CD1c-positive myeloid dendritic cell (primary cell): ENCODE measurements at regions not wholly inside any gene's neighbourhood (a gene's known extent, or its start where the extent isn't known, plus 50 kb on each side); places are given as distances from the start of the nearest gene placed in this dataset.

Source experiments
- DNase-seq: peaks from one replicate; pipeline ENCODE4 v3.0.0-alpha.2; 2016; ENCODE audit errors: extremely low spot score

- DNase-seq: no peak
These were observed 49.9 kb downstream of the RIN2 start for GRCh38 chr20:19807946-19808330.

GRCh38 chr20:19808498-19808897 lies 50.4 kb downstream of the RIN2 start:
- no peak for DNase-seq

DNA sequence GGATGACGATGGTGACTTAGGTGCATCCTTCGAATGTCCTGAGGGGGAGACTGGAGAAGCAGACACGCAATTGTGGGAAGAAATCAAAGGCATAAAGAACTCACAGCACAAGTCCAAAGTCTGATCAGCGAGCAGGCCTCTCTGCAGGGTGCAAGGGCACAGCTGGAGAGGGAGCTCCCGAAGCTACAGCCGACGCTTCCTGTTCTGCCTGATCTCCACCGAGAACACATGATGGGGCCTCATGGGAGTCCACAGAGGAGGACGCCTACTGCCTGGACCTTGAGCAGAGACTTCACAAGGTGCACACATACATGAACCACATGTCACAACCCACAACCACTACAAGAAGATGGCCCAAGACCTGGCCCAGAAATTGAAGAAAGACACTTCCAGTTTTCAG lies 51.4 kb downstream of the RIN2 start:
- no peak for DNase-seq

DNA sequence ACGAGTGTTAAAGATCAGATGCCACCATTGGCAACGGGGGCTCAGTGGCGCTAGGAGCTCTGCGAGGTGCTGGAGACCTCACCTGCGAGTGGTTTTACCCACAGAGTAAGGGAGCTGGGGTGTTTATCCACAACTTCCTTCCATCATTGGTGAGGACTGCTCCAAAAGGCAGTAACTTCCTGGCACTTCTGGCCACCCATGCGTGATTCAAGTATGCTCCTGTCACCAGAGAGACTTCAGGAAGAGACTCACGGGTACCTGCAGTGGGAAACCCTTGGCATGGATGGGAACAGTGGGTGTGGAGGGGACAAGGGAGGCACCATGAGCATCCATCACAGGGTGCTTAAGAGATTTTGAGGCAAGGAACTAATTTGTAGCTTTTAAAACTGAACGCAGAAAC lies 53.2 kb downstream of the RIN2 start:
- no peak for DNase-seq

GRCh38 chr20:19812056-19812455 lies 54.0 kb downstream of the RIN2 start:
- DNase-seq: no peak

- no peak for DNase-seq
These were observed 54.6 kb downstream of the RIN2 start for GRCh38 chr20:19812696-19813095.

GRCh38 chr20:19813846-19814640 lies 56.0 kb downstream of the RIN2 start:
- DNase-seq: no peak

GRCh38 chr20:19815553-19815991 lies 57.5 kb downstream of the RIN2 start:
- DNase-seq: peak; percentile 61

GRCh38 chr20:19816386-19816785 lies 58.3 kb downstream of the RIN2 start:
- no peak for DNase-seq

GRCh38 chr20:19817017-19817416 lies 59.0 kb downstream of the RIN2 start:
- no peak for DNase-seq

- DNase-seq: no peak
These were observed 61.1 kb downstream of the RIN2 start for GRCh38 chr20:19819149-19819548.

DNA sequence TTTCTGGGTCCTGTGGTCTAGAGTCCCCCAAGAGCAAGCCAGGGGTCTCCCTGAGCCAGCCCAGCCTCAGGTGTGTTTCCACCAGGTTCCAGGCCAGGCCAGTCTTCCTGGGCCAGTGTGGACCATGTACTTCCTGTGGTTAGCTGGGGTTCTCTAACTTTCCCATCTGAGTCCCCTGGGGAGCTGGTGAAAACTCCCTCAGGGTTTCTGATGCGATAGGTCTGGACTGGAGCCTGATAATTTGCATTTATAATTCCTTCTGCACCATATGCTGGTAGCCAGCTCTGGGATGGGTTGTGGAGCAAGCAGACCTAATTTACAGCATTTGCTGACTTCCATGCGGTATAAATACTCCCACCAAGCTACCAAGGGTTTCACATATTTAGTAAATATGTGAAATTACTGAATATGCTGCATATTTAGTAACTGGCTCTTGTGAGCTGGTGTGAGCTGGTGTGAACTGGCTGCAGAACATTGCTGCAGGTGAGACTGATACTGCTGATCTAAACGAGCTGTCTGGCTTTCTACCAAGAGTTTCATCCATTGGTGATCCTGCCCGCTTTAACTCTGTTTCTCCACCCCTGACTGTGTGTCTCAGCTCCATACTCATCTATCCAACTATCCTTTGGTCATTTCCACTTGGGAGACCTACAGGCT lies 62.6 kb downstream of the RIN2 start:
- no peak for DNase-seq

- no peak for DNase-seq
These were observed 63.5 kb downstream of the RIN2 start for GRCh38 chr20:19821606-19822005.

DNA sequence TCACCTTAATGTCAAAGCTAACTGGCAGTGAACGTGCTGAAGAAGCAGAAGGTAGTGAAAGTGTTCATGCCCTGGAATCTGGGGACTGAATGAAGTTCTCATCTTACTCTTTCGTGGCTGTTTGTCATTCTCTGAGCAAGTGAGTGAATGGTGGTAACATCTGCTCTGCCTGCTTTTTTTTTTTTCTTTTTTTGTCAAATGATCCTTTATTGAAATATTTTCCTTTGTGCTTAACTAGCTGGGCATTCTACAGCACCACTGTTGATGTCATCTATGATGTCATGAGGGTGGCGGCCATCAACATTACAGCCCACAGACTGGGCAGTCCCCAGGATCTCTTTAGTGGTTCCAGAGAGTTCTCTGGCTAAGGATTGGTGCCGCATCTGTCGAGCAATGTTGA lies 65.2 kb downstream of the RIN2 start:
- no peak for DNase-seq

- DNase-seq: no peak
These were observed 65.9 kb downstream of the RIN2 start for GRCh38 chr20:19823971-19824370.

DNA sequence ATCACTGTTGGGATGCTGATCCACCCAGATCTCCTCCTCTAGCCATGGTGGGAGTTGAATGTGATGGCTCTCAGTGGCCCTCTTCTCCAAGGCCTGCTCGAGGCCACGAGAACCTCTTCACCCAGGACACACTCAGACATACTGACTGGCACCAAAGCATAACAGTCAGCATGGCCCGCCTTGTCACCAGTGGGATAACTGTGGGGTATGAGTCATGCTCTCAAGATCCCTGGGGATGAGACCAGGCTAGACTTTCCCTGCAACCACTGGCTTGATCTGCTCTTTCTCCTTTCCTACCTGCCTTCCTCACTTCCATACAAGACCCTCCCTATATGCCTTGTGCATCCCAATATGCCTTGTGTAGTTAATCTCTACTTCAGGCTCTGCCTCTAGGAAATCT lies 66.8 kb downstream of the RIN2 start:
- DNase-seq: no peak

- DNase-seq: no peak
These were observed 68.3 kb downstream of the RIN2 start for GRCh38 chr20:19826179-19826914.

GRCh38 chr20:19827818-19828217 lies 69.8 kb downstream of the RIN2 start:
- DNase-seq: no peak

DNA sequence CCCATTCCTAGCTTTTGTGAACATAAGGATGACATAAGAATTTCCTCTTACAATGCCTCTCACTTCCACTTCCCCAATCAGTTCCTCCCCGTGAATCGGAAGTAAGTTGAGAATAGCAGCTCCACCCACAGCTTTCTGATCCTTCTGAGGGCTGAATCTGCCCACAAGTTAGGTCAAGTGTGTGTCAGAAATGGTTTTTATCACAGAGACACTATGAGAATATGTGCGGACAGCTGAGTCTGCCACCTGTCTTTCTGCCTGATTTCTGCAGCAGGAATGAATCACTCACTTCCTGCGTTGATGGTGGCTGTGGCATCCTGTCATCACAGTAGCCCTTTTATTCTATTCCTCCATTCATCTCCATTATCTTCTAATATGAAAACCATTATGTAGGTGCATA lies 70.2 kb downstream of the RIN2 start:
- DNase-seq: peak; percentile 91

DNA sequence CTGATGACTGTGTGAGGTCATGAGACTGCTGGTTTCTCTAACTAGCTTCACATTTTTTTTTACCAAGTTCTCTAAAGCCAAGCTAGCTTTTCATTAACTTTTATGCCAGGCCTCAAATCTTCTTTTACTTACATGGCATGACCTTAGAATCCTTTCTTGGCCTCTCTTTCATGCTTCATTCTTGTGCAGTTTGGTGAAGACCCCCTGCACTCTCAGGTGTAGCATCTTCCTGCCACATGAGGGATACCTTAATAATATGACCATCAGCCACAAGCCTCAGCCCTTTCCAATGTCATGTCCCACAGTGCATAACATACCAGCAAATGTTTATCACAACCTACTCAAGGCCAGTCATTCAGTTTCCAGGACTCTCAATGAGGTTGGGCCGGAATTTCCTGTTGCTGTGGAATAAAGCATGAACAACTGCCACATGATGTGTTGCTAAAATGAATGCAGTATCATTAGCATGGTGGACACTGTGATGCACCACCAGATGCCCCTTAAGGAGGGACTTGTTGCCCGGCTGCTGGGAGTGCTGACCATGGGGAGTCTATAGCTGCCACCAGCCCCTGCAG lies 72.2 kb downstream of the RIN2 start:
- DNase-seq: no peak

DNA sequence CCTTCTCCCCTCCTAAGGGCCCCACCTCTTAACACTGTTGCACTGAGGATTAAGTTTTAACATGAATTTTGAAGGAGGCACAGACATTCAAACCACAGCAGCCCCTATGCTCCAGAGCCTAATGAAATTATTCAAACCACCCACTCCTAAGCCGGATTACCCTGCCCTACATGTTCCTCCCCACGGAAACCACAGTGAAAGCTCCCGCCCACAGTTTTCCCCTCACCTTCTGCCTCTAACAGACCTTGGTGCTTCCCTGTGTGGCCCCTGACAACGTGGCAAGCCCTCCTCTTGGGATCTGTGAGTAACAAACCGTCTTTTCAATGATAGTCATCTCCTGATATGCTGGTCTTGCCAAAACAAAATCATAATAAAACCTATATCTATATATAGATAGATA lies 74.8 kb downstream of the RIN2 start:
- DNase-seq: no peak

DNA sequence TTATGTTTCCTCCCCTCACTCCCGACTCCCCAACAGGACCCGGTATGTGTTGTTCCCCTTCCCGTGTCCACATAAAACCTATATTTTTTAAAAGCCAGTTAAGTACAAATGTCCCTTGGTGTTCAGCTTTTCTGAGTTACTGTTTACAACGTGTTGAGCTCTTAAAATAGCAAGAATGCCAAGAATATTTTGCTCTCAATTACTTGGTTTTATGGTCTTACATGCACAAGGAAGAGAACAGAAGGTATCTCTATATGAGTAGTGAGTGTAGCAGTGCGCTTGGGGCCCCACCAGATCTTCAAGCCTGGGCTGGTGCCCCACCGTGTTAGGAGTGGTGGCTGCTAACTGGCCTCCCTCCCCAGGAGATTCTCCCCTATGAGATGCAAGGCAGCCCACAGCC lies 75.3 kb downstream of the RIN2 start:
- DNase-seq: no peak
